Tibial artery (tissue), 4 donors: ENCODE measurements at regions not wholly inside any gene's neighbourhood (a gene's known extent, or its start where the extent isn't known, plus 50 kb on each side); places are given as distances from the start of the nearest gene placed in this dataset.

ENCODE experiments used
- DNase-seq, 2 donors: peaks; one replicate each; pipeline ENCODE4 v3.0.0-alpha.2; 2019
- H3K27ac ChIP-seq, 2 donors: fragments of 200-600 bp; sonication (generic) in 1 of 2; 1 replicate in 1 of 2; 2 replicates in 1 of 2; pipeline ENCODE4 v1.5.1; 2018 to 2019; ENCODE audit warnings: mild to moderate bottlenecking in 1 of 2
- H3K27me3 ChIP-seq, 2 donors: fragments of 200-600 bp; sonication (generic) in 1 of 2; one replicate each; pipeline versions ENCODE4 v1.5.1 to v1.6.0; 2016 to 2019
- H3K36me3 ChIP-seq, 3 donors: fragments of 200-600 bp; sonication (generic) in 2 of 3; one replicate each; pipeline ENCODE4 v1.5.1; 2016 to 2019; ENCODE audit warnings: mild to moderate bottlenecking in 2 of 3
- H3K4me1 ChIP-seq, 4 donors: fragments of 200-600 bp; sonication (generic) in 2 of 4; 1 replicate in 3 of 4; 2 replicates in 1 of 4; pipeline ENCODE4 v1.5.1; 2016 to 2019
- H3K4me3 ChIP-seq, 2 donors: fragments of 200-600 bp; sonication (generic) in 1 of 2; 1 replicate in 1 of 2; 2 replicates in 1 of 2; pipeline ENCODE4 v1.5.1; 2018 to 2019; ENCODE audit warnings: mild to moderate bottlenecking in 2 of 2
- H3K9me3 ChIP-seq, 3 donors: fragments of 200-600 bp; sonication (generic) in 1 of 3; one replicate each; pipeline ENCODE4 v1.5.1; 2016 to 2019
- intact Hi-C: fragments of 100-400 bp; cut with DNase I; formaldehyde crosslinking; loops from one replicate; pipeline ENCODE4 v1.15.0; 2023; ENCODE audit warnings: low total_unique reads
- TF ChIP-seq, protein P1 (sequence below), 2 experiments: fragments of 200-600 bp in 1 of 2; fragments of 450-650 bp in 1 of 2; IDR thresholded peaks; one replicate each; pipeline ENCODE4 v1.5.1; 2017 to 2019; ENCODE audit warnings: antibody characterized with exemption in 2 of 2, mild to moderate bottlenecking in 1 of 2, moderate library complexity in 1 of 2

GRCh38 chrX:134174859-134175258 is 62.1 kb upstream of the CCDC160 start:
- intact Hi-C loops: no loop called here
- H3K4me3 ChIP-seq: no peak overlapping the region
- no peak for DNase-seq
- H3K27me3 ChIP-seq: no peaks in the 10 kb centered on the region
- H3K9me3 ChIP-seq: no peaks in the 10 kb centered on the region
- TF ChIP-seq, protein P1, sequence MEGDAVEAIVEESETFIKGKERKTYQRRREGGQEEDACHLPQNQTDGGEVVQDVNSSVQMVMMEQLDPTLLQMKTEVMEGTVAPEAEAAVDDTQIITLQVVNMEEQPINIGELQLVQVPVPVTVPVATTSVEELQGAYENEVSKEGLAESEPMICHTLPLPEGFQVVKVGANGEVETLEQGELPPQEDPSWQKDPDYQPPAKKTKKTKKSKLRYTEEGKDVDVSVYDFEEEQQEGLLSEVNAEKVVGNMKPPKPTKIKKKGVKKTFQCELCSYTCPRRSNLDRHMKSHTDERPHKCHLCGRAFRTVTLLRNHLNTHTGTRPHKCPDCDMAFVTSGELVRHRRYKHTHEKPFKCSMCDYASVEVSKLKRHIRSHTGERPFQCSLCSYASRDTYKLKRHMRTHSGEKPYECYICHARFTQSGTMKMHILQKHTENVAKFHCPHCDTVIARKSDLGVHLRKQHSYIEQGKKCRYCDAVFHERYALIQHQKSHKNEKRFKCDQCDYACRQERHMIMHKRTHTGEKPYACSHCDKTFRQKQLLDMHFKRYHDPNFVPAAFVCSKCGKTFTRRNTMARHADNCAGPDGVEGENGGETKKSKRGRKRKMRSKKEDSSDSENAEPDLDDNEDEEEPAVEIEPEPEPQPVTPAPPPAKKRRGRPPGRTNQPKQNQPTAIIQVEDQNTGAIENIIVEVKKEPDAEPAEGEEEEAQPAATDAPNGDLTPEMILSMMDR (IDR thresholded peaks at IDR 0.05): no peak
- H3K27ac ChIP-seq: no peak overlapping the region
- peaks cover 0 to 10% (median 3%) of the 10 kb centered on the region in 4 donors for H3K4me1 ChIP-seq
- H3K36me3 ChIP-seq: no peaks in the 10 kb centered on the region

DNA sequence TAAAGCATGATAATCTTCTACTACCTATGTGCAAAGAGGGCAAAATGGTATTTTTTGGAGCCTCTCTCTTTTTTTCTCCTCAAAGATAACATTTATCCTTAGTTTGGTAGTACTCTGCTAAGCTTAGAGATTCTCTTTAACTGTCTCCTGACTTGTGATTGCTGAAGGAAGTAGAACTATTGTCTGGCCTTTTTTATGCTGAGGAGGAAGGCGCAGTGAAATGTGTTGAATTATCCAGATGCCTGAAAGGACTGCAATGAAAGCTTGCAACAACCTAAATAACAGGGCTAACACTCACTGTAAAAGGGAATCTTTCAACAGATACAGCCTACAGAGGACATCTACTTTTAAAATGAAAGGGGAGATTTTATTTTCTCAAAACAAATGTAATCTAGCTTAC is 59.5 kb upstream of the CCDC160 start:
- Histone ChIP-seq H3K27me3 (no peaks in the 10 kb centered on the region), H3K27ac (no peak overlapping the region), H3K36me3 (no peaks in the 10 kb centered on the region), H3K9me3 (no peaks in the 10 kb centered on the region), H3K4me1 (peaks cover 0 to 7% (median 3%) of the 10 kb centered on the region in 4 donors), H3K4me3 (no peak overlapping the region)
- intact Hi-C loops: no loop called here
- TF ChIP-seq, protein P1 (IDR thresholded peaks at IDR 0.05): no peak
- no peak for DNase-seq

DNA sequence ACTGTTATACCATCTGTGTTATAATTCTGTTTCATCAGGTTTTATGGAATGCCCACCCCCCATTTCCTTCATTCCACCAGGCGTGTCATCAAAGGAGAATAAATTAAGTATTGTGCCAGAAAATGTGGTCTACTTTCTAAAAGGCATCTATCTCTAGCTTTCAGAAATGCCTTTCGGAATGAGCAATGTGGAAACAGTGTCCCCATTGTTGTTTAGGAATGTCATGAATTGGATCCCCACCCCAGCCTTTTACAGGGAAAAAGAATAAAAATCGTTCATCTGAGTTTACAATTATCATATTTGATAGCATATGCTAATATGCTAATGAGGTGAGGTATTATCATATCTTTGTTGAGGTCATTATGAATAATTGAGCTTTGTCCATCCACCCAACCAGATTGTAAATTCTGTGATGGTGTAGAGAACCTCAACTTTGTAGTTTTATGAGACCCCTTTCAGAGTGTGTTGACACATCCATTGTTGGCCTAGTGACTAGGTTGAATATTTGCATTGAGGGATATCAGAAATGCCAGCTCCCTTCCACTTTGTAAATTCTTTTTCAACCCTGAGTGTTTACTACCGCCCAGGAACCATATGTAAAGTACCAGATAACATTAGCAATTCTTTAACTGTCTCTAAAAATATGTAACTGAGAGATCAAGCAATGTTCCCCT is 56.2 kb upstream of the CCDC160 start:
- Histone ChIP-seq H3K9me3 (no peaks in the 10 kb centered on the region), H3K4me1 (no peaks in the 10 kb centered on the region), H3K27ac (no peak overlapping the region), H3K4me3 (no peak overlapping the region), H3K27me3 (no peaks in the 10 kb centered on the region), H3K36me3 (no peaks in the 10 kb centered on the region)
- intact Hi-C loops: no loop called here
- TF ChIP-seq, protein P1 (IDR thresholded peaks at IDR 0.05): no peak
- DNase-seq: no peak

DNA sequence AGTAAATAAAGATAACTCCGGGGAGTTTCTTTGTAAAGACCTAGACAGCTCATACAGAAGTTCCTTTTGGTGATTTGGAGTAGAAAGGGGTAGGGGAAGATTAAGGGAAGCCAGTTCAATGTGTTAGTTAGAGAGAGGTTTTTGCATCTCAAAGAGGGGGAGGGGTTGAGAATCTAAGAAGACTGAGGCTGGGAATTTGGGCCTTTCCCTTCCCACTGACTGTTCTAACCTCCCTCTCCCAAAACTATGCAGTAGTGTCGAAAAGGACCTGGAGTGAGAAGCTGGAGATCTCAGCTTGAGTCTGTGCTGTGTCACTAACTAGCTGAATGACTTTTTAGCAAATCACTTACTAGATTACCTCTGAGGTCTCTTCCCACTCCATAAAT is 55.7 kb upstream of the CCDC160 start:
- no peaks in the 10 kb centered on the region for H3K27me3 ChIP-seq
- TF ChIP-seq, protein P1 (IDR thresholded peaks at IDR 0.05): no peak
- H3K4me3 ChIP-seq: no peak overlapping the region
- H3K9me3 ChIP-seq: no peaks in the 10 kb centered on the region
- H3K27ac ChIP-seq: no peak overlapping the region
- H3K4me1 ChIP-seq: no peaks in the 10 kb centered on the region
- no peaks in the 10 kb centered on the region for H3K36me3 ChIP-seq
- DNase-seq: no peak
- intact Hi-C loops: no loop called here

- Histone ChIP-seq H3K4me1 (no peaks in the 10 kb centered on the region), H3K27me3 (no peaks in the 10 kb centered on the region), H3K27ac (no peak overlapping the region), H3K4me3 (no peak overlapping the region), H3K9me3 (no peaks in the 10 kb centered on the region), H3K36me3 (no peaks in the 10 kb centered on the region)
- intact Hi-C loops: no loop called here
- no peak for DNase-seq
- TF ChIP-seq, protein P1 (IDR thresholded peaks at IDR 0.05): no peak
These were observed 53.3 kb upstream of the CCDC160 start for GRCh38 chrX:134183665-134184064.

DNA sequence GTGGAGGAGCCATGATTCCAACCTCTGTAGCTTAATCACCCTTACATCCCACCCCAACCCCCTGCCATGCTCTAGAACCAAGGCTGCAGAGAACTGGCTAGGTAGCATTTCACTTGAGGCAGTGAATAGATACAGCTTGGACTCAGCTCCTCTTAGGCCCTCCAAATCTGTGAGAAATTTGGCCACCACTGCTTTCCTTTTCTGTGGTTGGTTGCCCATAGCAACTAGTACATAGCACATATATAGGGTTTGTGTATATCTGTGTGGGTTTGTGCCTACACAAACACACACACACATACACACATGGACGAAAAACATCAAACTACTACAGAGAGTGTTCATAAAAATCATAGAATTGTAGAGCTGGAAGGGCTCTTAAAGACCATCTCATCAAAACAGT is 52.0 kb upstream of the CCDC160 start:
- Histone ChIP-seq H3K36me3 (no peaks in the 10 kb centered on the region), H3K27me3 (no peaks in the 10 kb centered on the region), H3K4me1 (no peaks in the 10 kb centered on the region), H3K4me3 (no peak overlapping the region), H3K27ac (no peak overlapping the region), H3K9me3 (no peaks in the 10 kb centered on the region)
- intact Hi-C loops: no loop called here
- no peak for DNase-seq
- TF ChIP-seq, protein P1 (IDR thresholded peaks at IDR 0.05): no peak
